Panc1 (cell line): ENCODE measurements at regions not wholly inside any gene's neighbourhood (a gene's known extent, or its start where the extent isn't known, plus 50 kb on each side); places are given as distances from the start of the nearest gene placed in this dataset.

Experiments
- ATAC-seq: fragments of 200-7000 bp; cut with Tn5 transposase; 2 replicates; pipeline ENCODE4 v1.9.1; 2020; ENCODE audit warnings: mild to moderate bottlenecking, moderate library complexity
- BruUV-seq: library from RNA; stranded (reverse); fragments of 400-500 nt; replicated peaks from 2 replicates; lab custom pipeline; 2021; lab: Mats Ljungman, UMichigan
- CTCF ChIA-PET: fragments of 300-600 bp; sonication (Branson Sonifier 250); formaldehyde crosslinking; loops from one replicate; lab custom pipeline; 2022; ENCODE audit warnings: antibody characterized with exemption; lab: Charles Lee
- POLR2A ChIA-PET: fragments of 300-600 bp; sonication (Branson Sonifier 250); formaldehyde crosslinking; loops from one replicate; lab custom pipeline; 2022; ENCODE audit warnings: antibody characterized with exemption; lab: Charles Lee
- DNase-seq: peaks from one replicate; pipeline ENCODE4 v3.0.0-alpha.2; 2010; ENCODE audit warnings: low read depth, low spot score
- H3K27ac ChIP-seq: 2 replicates; pipeline ENCODE4 v1.5.1; 2011; ENCODE audit warnings: mild to moderate bottlenecking, low read length, inconsistent platforms
- H3K27me3 ChIP-seq: fragments of 200-500 bp; sonication (Bioruptor generic); 2 replicates; pipeline ENCODE4 v1.6.0; 2014; ENCODE audit warnings: low read length, inconsistent platforms; ENCODE audit not compliant: control insufficient read depth, insufficient read depth
- H3K36me3 ChIP-seq: fragments of 200-500 bp; sonication (Bioruptor generic); 2 replicates; pipeline ENCODE4 v1.5.1; 2014; ENCODE audit warnings: inconsistent platforms, mild to moderate bottlenecking, low read length, moderate library complexity; ENCODE audit not compliant: control insufficient read depth, insufficient read depth
- H3K4me1 ChIP-seq: 2 replicates; pipeline ENCODE4 v1.5.1; 2011; ENCODE audit warnings: inconsistent platforms, mild to moderate bottlenecking, low read length, moderate library complexity; ENCODE audit not compliant: control insufficient read depth, insufficient read depth
- H3K4me3 ChIP-seq, 2 experiments: 2 replicates each; pipeline ENCODE4 v1.5.1; 2011 to 2012; ENCODE audit warnings: low read depth in 2 of 2, low read length in 2 of 2, mild to moderate bottlenecking in 2 of 2, inconsistent platforms in 1 of 2, moderate library complexity in 1 of 2
- H3K9me3 ChIP-seq: fragments of 200-500 bp; sonication (Bioruptor generic); 2 replicates; pipeline ENCODE4 v1.5.1; 2014; ENCODE audit warnings: low read depth, mild to moderate bottlenecking, inconsistent platforms, low read length, moderate library complexity; ENCODE audit not compliant: control insufficient read depth, insufficient read depth
- CTCF ChIP-seq: fragments of 450-650 bp; IDR thresholded peaks from 2 replicates; pipeline ENCODE4 v1.5.1; 2017; ENCODE audit warnings: mild to moderate bottlenecking
- POLR2AphosphoS5 ChIP-seq: IDR thresholded peaks from 2 replicates; pipeline ENCODE4 v1.6.1; 2012; ENCODE audit warnings: mild to moderate bottlenecking, low read depth, low read length, moderate library complexity
- REST ChIP-seq, 2 experiments: IDR thresholded peaks; 2 replicates each; pipeline ENCODE4 v1.6.1; 2011 to 2012; ENCODE audit warnings: low read depth in 2 of 2, control low read depth in 1 of 2, low read length in 1 of 2, mild to moderate bottlenecking in 1 of 2, moderate library complexity in 1 of 2; ENCODE audit not compliant: insufficient read depth in 1 of 2
- SIN3A ChIP-seq: IDR thresholded peaks from 2 replicates; pipeline ENCODE4 v1.6.1; 2012; ENCODE audit warnings: low read depth, mild to moderate bottlenecking, low read length, moderate library complexity, borderline replicate concordance; ENCODE audit not compliant: insufficient read depth
- TCF7L2 ChIP-seq: IDR thresholded peaks from 2 replicates; pipeline ENCODE4 v1.6.1; 2011; ENCODE audit warnings: mild to moderate bottlenecking, low read depth, low read length, inconsistent platforms
- in situ Hi-C: cut with HindIII; loops from 2 replicates; pipeline ENCODE4 v1.10.0; 2016; ENCODE audit warnings: low sequenced_read_pairs, low pct_unique_long_range_greater_than_20kb
- intact Hi-C: fragments of 100-400 bp; cut with micrococcal nuclease; formaldehyde crosslinking; loops from one replicate; pipeline ENCODE4 v1.10.0; 2022; ENCODE audit not compliant: unreplicated experiment

GRCh38 chr7:113349339-113349738 lies 231.0 kb upstream of the SMIM30 start:
- no TSS peak for BruUV-seq
- Histone ChIP-seq H3K4me1 (no peaks in the 10 kb centered on the region), H3K4me3 (no peak overlapping the region), H3K9me3 (no peaks in the 10 kb centered on the region), H3K27me3 (no peaks in the 10 kb centered on the region), H3K27ac (no peak overlapping the region), H3K36me3 (no peaks in the 10 kb centered on the region)
- ATAC-seq (no peak), DNase-seq (no peak)
- ChIA-PET POLR2A (no interaction called here), CTCF (no interaction called here)
- in situ Hi-C loops (no loop called here), intact Hi-C loops (no loop called here)
- TF ChIP-seq TCF7L2 = no peak
- no peak for TF ChIP-seq SIN3A
- TF ChIP-seq REST (IDR thresholded peaks at IDR 0.05; ENCODE audit: insufficient read depth in 1 of 2, low read depth in 2 of 2, low read length in 1 of 2) = no peak
- no peak for TF ChIP-seq CTCF
- no peak for TF ChIP-seq POLR2AphosphoS5

- ChIA-PET CTCF (no interaction called here), POLR2A (no interaction called here)
- ATAC-seq (no peak), DNase-seq (no peak)
- no peak overlapping the region for H3K27ac ChIP-seq
- H3K9me3 ChIP-seq = no peaks in the 10 kb centered on the region
- no peaks in the 10 kb centered on the region for H3K27me3 ChIP-seq
- in situ Hi-C loops = no loop called here
- no peak for TF ChIP-seq POLR2AphosphoS5
- no peak for TF ChIP-seq REST (IDR thresholded peaks at IDR 0.05; ENCODE audit: insufficient read depth in 1 of 2, low read depth in 2 of 2, low read length in 1 of 2)
- no peak for TF ChIP-seq SIN3A
- TF ChIP-seq TCF7L2 = no peak
- TF ChIP-seq CTCF = no peak
- no peaks in the 10 kb centered on the region for H3K36me3 ChIP-seq
- no peak overlapping the region for H3K4me3 ChIP-seq
- intact Hi-C loops = no loop called here
- no peaks in the 10 kb centered on the region for H3K4me1 ChIP-seq
- BruUV-seq = no TSS peak
These were observed 221.3 kb upstream of the SMIM30 start for GRCh38 chr7:113339661-113340060.
